ENCODE measurements at regions not wholly inside any gene's neighbourhood (a gene's known extent, or its start where the extent isn't known, plus 50 kb on each side); places are given as distances from the start of the nearest gene placed in this dataset.

DNA sequence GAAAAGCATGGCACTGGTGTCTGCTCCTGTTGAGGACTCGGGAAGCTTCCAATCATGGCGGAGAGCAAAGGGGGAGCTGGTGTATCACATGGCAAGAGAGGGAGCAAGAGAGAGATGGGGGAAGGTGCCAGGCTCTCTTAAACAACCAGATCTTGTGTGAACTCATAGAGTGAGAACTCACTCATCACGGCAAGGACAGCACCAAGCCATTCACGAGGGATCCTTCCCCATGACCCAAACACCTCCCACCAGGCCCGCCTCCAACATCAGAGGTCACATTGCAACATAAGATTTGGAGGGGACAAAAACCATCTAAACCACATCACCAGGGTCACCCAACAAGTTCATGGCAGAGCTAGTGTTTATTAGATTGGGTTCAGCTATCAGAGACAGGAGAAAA, 218.7 kb upstream of the BCOR start:
- TF ChIP-seq, protein P1, sequence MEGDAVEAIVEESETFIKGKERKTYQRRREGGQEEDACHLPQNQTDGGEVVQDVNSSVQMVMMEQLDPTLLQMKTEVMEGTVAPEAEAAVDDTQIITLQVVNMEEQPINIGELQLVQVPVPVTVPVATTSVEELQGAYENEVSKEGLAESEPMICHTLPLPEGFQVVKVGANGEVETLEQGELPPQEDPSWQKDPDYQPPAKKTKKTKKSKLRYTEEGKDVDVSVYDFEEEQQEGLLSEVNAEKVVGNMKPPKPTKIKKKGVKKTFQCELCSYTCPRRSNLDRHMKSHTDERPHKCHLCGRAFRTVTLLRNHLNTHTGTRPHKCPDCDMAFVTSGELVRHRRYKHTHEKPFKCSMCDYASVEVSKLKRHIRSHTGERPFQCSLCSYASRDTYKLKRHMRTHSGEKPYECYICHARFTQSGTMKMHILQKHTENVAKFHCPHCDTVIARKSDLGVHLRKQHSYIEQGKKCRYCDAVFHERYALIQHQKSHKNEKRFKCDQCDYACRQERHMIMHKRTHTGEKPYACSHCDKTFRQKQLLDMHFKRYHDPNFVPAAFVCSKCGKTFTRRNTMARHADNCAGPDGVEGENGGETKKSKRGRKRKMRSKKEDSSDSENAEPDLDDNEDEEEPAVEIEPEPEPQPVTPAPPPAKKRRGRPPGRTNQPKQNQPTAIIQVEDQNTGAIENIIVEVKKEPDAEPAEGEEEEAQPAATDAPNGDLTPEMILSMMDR (IDR thresholded peaks at IDR 0.05; ENCODE audit: insufficient read depth, low read length): no peak
- TF ChIP-seq POLR2AphosphoS5 (IDR thresholded peaks at IDR 0.05; ENCODE audit: low read depth) (no peak), SPI1 (IDR thresholded peaks at IDR 0.05; ENCODE audit: borderline replicate concordance, low read depth) (no peak), GABPA (IDR thresholded peaks at IDR 0.05; ENCODE audit: low read depth) (no peak)
- TF ChIP-seq, protein P2, sequence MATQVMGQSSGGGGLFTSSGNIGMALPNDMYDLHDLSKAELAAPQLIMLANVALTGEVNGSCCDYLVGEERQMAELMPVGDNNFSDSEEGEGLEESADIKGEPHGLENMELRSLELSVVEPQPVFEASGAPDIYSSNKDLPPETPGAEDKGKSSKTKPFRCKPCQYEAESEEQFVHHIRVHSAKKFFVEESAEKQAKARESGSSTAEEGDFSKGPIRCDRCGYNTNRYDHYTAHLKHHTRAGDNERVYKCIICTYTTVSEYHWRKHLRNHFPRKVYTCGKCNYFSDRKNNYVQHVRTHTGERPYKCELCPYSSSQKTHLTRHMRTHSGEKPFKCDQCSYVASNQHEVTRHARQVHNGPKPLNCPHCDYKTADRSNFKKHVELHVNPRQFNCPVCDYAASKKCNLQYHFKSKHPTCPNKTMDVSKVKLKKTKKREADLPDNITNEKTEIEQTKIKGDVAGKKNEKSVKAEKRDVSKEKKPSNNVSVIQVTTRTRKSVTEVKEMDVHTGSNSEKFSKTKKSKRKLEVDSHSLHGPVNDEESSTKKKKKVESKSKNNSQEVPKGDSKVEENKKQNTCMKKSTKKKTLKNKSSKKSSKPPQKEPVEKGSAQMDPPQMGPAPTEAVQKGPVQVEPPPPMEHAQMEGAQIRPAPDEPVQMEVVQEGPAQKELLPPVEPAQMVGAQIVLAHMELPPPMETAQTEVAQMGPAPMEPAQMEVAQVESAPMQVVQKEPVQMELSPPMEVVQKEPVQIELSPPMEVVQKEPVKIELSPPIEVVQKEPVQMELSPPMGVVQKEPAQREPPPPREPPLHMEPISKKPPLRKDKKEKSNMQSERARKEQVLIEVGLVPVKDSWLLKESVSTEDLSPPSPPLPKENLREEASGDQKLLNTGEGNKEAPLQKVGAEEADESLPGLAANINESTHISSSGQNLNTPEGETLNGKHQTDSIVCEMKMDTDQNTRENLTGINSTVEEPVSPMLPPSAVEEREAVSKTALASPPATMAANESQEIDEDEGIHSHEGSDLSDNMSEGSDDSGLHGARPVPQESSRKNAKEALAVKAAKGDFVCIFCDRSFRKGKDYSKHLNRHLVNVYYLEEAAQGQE (IDR thresholded peaks at IDR 0.05; ENCODE audit: insufficient replicate concordance, low read depth): no peak
